GM19455 (cell line): ENCODE measurements at regions not wholly inside any gene's neighbourhood (a gene's known extent, or its start where the extent isn't known, plus 50 kb on each side); places are given as distances from the start of the nearest gene placed in this dataset.

Experiments
- ATAC-seq: cut with Tn5 transposase; IDR thresholded peaks from one replicate; pipeline ENCODE4 v1.9.1; 2021; ENCODE audit not compliant: unreplicated experiment

DNA sequence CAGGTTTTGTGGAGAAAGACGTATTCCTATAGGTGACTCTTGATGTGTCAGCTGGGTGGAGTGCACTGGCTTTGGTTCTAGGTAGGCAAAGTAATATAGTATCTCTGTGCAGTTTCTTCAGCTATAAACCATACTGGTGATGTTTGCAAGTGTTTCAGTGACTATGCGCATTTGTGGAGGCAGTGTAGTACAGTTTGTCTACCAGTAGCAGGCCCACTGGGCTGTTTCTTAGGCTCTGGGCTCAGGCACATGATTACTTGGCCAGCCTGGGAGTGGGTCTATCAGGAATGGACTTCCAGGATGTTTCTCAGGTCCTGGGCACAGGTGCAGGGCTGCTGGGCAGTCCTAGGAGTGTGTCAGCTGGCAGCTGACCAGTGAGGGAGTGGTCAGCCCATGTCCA, 51.9 kb upstream of the INTU start:
- ATAC-seq: no peak
